ENCODE measurements at regions not wholly inside any gene's neighbourhood (a gene's known extent, or its start where the extent isn't known, plus 50 kb on each side); places are given as distances from the start of the nearest gene placed in this dataset.

DNA sequence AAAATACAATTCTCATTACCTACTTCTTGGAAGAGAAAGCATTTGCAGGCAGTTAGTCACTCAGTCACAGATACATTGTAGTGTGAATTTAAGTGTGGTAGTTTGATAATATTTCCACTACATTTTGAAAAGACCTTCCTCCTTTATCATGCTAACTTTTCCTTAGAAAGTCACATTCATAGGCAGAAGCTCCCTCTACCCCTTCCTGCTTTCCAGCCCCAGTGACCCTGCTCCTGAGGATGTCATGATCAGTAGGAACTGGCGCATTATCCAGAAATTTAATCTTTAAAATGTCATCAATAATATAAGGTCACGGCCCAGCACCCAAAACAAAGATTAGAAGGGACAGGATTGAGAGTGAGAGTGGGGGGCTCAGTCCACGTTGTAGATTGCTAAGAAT lies 707.4 kb upstream of the STXBP6 start:
- TF ChIP-seq CTCF (conservative IDR thresholded peaks at IDR 0.05; ENCODE audit: low read depth, low read length) (no peak), EZH2phosphoT487 (IDR thresholded peaks at IDR 0.05; ENCODE audit: borderline replicate concordance, low read length) (no peak), EZH2 (IDR thresholded peaks at IDR 0.05; ENCODE audit: low read length, unreplicated experiment) (no peak)
